NCI-H128 (cell line): ENCODE measurements at regions not wholly inside any gene's neighbourhood (a gene's known extent, or its start where the extent isn't known, plus 50 kb on each side); places are given as distances from the start of the nearest gene placed in this dataset.
"Not testable (repeated sequence)": the region's sequence is repeated elsewhere in the genome, so short reads cannot be mapped to it uniquely, and the experiment has no call there.

Experiments
- DNase-seq: peaks from one replicate; lab custom pipeline; 2025; ENCODE audit not compliant: unreplicated experiment; lab: John Stamatoyannopoulos, UW

- DNase-seq = no peak
Observed at GRCh38 chr14:86333493-86333892, 803.5 kb downstream of the FLRT2 start.

- no peak for DNase-seq
Observed at GRCh38 chr14:86331341-86331740, 801.4 kb downstream of the FLRT2 start.

- DNase-seq = no peak
Observed at GRCh38 chr14:86321151-86321550, 791.2 kb downstream of the FLRT2 start.

GRCh38 chr14:86312154-86312665, 782.3 kb downstream of the FLRT2 start:
- not testable (repeated sequence) for DNase-seq

- no peak for DNase-seq
Observed at GRCh38 chr14:86311151-86311550, 781.2 kb downstream of the FLRT2 start.

- no peak for DNase-seq
Observed at GRCh38 chr14:86310611-86311010, 780.7 kb downstream of the FLRT2 start.

GRCh38 chr14:86310148-86310547, 780.2 kb downstream of the FLRT2 start:
- no peak for DNase-seq

GRCh38 chr14:86305058-86305457, 775.1 kb downstream of the FLRT2 start:
- no peak for DNase-seq

GRCh38 chr14:86299994-86300393, 770.0 kb downstream of the FLRT2 start:
- DNase-seq = no peak

- peak; percentile 87 for DNase-seq
Observed at GRCh38 chr14:86296173-86296572, 766.2 kb downstream of the FLRT2 start.

- DNase-seq = no peak
Observed at GRCh38 chr14:86288336-86288735, 758.4 kb downstream of the FLRT2 start.

GRCh38 chr14:86279405-86279804, 749.5 kb downstream of the FLRT2 start:
- no peak for DNase-seq

GRCh38 chr14:86257973-86258372, 728.0 kb downstream of the FLRT2 start:
- DNase-seq = no peak

- DNase-seq = no peak
Observed at GRCh38 chr14:86243158-86243557, 713.2 kb downstream of the FLRT2 start.

- no peak for DNase-seq
Observed at GRCh38 chr14:86237733-86238132, 707.8 kb downstream of the FLRT2 start.

- DNase-seq = no peak
Observed at GRCh38 chr14:86221755-86222154, 691.8 kb downstream of the FLRT2 start.

- DNase-seq = no peak
Observed at GRCh38 chr14:86221000-86221399, 691.1 kb downstream of the FLRT2 start.

- DNase-seq = no peak
Observed at GRCh38 chr14:86217523-86217922, 687.6 kb downstream of the FLRT2 start.

- DNase-seq = no peak
Observed at GRCh38 chr14:86203843-86204242, 673.9 kb downstream of the FLRT2 start.

- DNase-seq = no peak
Observed at GRCh38 chr14:86196471-86196870, 666.5 kb downstream of the FLRT2 start.

GRCh38 chr14:86193756-86194155, 663.8 kb downstream of the FLRT2 start:
- DNase-seq = no peak

GRCh38 chr14:86179980-86180379, 650.0 kb downstream of the FLRT2 start:
- DNase-seq = no peak

GRCh38 chr14:86168371-86168770, 638.4 kb downstream of the FLRT2 start:
- no peak for DNase-seq

- DNase-seq = no peak
Observed at GRCh38 chr14:86166541-86166940, 636.6 kb downstream of the FLRT2 start.
